ENCODE measurements at regions not wholly inside any gene's neighbourhood (a gene's known extent, or its start where the extent isn't known, plus 50 kb on each side); places are given as distances from the start of the nearest gene placed in this dataset.

GRCh38 chr12:92304371-92305055, 158.9 kb upstream of the BTG1 start:
- DNase-seq (ENCODE audit: low read depth in 2 of 2): no peak

- DNase-seq (ENCODE audit: low read depth in 2 of 2): no peak
Observed at GRCh38 chr12:92302041-92302829, 156.6 kb upstream of the BTG1 start.

DNA sequence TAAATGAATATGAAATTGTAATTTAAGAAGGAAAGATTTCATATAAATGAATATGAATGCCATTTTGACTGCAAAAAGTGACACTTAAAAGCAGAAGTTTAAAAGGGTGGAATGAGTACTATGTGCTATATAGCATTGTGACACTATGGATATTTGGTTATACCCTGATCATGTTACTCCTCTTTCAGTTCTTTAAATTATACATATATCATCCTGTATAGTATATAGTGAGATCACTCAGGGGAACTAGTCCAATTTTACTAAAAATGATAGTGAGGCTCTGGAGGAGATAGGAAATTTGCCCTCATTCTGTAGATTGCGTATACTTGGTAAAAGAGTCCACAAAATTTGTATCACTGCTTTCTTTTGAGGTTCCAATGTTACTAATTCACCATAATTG, 155.7 kb upstream of the BTG1 start:
- DNase-seq (ENCODE audit: low read depth in 2 of 2): no peak

GRCh38 chr12:92300777-92301176, 155.1 kb upstream of the BTG1 start:
- DNase-seq (ENCODE audit: low read depth in 2 of 2): no peak

DNA sequence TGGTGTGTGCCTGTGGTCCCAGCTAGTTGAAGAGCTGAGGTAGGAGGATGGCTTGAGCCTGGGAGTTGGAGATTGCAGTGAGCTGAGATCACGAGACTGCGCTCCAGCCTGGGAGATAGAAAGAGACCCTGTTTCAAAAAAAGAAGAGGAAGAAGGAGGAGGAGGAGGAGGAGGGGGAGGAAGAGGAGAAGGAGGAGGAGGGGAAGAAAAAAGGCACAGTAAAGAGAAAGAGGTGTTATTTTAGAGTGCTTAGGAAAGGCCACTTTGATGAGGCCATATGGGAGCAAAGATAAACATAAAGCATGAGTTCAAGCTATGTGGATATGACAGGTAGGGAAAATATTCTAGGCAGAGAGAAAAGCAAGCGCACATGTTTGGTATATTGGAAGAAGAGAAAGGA, 154.1 kb upstream of the BTG1 start:
- DNase-seq (ENCODE audit: low read depth in 2 of 2): no peak

DNA sequence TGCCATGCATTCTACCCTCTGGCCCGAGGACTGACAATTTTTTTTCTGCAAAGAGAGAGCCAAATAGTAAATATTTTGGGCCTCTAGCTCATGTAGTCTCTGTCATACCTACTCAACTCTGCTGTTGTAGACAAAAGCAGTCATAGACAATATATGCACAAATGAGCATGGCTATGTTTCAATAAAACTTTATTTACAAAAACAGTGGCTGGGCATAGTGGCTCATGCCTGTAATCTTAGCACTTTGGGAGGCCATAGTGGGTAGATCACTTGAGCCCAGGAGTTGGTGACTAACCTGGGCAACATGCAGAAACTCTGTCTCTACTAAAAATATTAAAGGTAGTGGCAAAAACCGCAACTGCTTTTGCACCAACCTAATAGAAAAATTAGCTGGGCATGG, 153.7 kb upstream of the BTG1 start:
- DNase-seq (ENCODE audit: low read depth in 2 of 2): no peak

GRCh38 chr12:92297932-92298696, 152.5 kb upstream of the BTG1 start:
- DNase-seq (ENCODE audit: low read depth in 2 of 2): no peak

DNA sequence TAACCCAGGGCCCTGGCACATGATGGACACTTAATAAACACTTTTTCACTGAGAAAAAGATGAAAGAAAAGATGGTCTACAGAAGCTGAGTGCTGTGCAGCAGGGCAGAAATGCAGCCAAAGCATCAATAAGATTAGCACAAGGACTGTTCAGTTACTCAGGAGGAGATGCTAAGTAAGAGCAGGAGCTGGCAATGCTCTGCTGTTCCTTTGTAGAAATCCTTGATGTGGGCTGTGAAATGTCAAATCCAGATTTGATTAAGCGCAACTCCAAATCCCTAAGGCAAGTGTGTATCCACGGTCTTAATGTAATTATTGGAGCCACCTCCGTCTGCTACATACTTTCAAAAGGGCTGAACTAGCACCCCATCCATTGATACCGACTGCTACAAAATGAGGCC, 151.8 kb upstream of the BTG1 start:
- DNase-seq (ENCODE audit: low read depth in 2 of 2): no peak

DNA sequence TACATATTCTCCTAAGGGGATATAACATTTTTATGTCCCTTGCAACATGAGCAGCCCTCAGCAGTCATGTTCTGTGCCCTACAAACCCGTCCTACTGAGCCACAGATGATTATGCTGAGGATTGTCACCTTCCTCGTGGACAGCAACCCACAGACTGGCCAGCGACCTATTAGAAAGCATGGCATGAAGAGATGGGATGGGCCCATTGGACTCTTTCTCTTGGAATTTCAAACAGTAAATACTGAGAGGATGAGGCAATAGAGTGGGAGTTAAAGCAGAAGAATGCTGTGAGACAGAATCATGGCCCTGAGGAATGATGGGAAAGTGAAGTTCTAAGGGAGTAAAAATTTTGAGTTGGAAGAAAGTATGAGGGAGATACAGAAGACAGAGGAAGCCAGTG, 149.9 kb upstream of the BTG1 start:
- no peak for DNase-seq (ENCODE audit: low read depth in 2 of 2)

DNA sequence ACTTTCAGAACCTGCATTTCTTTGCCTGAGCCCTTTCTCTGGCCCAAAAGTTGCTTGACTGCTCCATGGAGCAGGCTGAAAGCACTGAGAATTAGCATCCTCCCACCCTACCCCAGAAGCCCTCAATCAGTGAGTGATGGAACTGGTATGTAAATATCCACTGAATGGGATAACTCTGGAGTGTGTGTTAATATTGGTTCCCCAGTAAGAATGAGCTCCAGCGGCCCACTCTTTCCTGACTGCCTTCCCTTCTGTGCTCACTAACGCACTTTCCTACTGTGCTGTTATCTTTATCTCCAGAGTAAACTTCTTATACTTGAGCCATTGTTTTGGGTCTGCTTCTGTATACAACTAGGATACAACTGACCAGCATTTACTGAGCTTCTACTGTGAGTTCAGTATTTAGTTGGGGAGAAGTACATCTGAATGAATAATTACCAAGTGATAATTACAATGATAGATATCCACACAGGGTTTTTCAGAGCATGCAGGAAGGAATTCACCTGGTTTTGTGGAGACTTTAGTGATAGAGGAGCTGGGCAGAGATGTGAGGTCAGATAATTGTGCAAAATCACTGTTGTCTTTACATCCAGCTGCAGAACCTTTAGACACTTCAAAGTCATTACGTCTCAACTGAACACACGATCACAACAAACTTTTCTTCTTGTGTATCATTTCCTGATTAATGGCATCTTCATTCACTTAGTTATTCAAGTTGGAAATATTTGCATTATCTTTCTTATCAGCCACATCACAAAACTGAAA, 149.2 kb upstream of the BTG1 start:
- DNase-seq (ENCODE audit: low read depth in 2 of 2): no peak

- DNase-seq (ENCODE audit: low read depth in 2 of 2): no peak
Observed at GRCh38 chr12:92292016-92292415, 146.4 kb upstream of the BTG1 start.

GRCh38 chr12:92290886-92291285, 145.2 kb upstream of the BTG1 start:
- no peak for DNase-seq (ENCODE audit: low read depth in 2 of 2)

GRCh38 chr12:92290350-92290695, 144.7 kb upstream of the BTG1 start:
- no peak for DNase-seq (ENCODE audit: low read depth in 2 of 2)

DNA sequence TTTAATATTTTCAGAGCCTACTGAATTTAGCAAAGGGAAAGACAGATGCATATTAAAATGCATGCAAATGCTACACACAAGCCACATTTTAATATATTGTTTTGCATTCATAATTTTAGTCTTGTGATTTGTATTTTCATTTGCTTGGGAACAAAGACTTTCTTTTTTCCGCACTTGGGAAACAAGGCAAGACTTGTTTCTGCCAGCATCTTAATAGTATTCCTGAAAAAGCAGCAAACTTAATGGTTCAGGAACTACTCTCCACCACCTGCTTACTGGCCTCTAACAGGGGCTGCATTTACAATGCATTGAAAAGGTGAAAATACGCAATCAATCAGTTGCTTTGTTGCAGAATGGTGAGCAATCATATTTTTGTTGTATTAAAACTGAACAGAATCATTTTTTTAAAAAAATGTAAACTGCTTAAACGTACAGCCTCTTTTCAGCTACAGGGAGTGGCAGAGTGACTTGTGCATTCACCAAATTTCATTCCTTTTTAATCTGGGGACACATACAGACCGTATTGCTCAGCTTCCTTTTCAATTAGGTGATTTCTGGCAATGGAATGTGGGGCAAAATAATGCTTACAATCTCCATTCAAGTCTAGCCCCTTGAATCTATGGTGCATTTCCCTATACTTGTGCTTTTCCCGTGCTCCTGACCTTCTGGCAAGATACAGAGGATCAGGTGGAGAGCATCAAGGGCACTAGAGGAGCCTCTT, 144.1 kb upstream of the BTG1 start:
- DNase-seq (ENCODE audit: low read depth in 2 of 2): no peak

DNA sequence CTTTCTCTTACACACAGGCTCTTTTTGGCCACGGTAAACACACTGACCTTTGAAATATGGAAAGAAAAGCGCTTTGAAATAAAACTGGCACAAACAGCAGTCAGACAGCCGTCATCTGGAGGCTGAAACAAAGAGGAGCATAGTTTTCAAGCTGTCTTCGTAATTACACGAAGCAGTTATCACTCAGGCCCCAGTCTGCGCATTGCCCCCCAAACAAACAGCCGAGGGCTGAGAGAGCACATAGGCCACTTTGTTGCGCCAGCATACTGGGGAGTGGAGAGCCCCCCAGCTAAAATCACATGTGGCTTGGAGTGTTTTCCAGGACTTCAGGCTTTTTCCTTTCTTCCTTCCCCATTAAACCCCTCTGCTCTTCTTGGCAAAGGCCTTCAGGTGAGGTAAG, 142.9 kb upstream of the BTG1 start:
- no peak for DNase-seq (ENCODE audit: low read depth in 2 of 2)

- DNase-seq (ENCODE audit: low read depth in 2 of 2): no peak
Observed at GRCh38 chr12:92278378-92278828, 132.8 kb upstream of the BTG1 start.

GRCh38 chr12:92277795-92278194, 132.1 kb upstream of the BTG1 start:
- DNase-seq (ENCODE audit: low read depth in 2 of 2): no peak

DNA sequence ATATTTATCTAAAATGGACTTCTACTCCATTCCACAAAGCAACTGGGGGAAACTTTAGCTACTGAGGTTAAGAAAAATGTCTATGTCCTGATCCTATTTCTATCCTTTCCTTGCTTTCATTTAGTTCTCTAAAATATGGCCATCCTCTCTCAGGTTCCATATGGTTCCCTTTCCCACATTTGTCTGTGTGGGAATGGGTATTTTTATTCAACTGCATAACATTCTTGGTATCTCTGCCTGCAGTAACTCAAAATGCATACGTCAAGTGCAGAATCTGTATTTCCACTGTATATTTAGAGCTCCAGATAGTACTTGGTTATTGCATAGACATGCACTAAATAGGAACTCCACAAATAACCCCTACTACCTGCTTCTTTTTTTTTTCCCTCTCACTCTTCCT, 130.6 kb upstream of the BTG1 start:
- DNase-seq (ENCODE audit: low read depth in 2 of 2): no peak

DNA sequence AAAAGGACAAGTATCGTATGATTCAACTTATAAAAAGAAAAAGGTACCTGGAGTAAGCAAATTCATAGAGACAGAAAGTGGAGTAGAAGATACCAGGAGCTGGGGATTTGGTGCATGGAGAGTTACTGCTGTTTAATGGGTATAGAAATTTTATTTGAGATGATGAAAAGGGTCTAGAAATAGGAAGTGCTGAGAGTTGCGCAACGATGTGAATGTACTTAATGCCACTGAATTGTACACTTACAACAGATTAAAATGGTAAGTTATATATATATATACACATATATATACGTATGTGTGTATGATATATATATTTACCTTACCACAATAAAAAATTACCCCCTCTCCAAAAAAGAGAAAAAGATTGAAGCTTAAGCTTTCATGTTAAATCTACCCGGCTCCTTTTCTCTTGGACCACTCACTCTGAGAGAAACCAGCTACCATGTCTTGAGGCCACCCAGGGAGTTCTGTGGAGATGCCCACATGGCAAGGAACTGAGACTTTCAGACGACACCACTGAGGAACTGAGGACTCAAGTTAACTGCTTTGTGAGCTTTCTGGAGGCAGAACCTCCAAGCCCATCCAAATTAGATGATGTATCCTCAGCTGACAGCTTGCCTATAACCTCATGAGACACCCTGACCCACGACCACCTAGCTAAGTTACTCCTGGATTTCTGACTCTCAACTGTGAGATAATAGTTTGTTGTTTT, 130.0 kb upstream of the BTG1 start:
- DNase-seq (ENCODE audit: low read depth in 2 of 2): no peak

- no peak for DNase-seq (ENCODE audit: low read depth in 2 of 2)
Observed at GRCh38 chr12:92273076-92273475, 127.4 kb upstream of the BTG1 start.
